ENCODE measurements at regions not wholly inside any gene's neighbourhood (a gene's known extent, or its start where the extent isn't known, plus 50 kb on each side); places are given as distances from the start of the nearest gene placed in this dataset.

GRCh38 chr5:85538362-85538761 is 1079.4 kb upstream of the COX7C start (continued):
- TF ChIP-seq RNF2 (IDR thresholded peaks at IDR 0.05; ENCODE audit: borderline replicate concordance, low read depth, low read length, missing control alignments, poor library complexity, severe bottlenecking): no peak
- TF ChIP-seq RFX5 (IDR thresholded peaks at IDR 0.05; ENCODE audit: borderline replicate concordance, low read depth, low read length): no peak
- TF ChIP-seq CREB1 (IDR thresholded peaks at IDR 0.05): no peak
- TF ChIP-seq ATF2 (IDR thresholded peaks at IDR 0.05; ENCODE audit: low read length): no peak
- TF ChIP-seq CTCF (IDR thresholded peaks at IDR 0.05; ENCODE audit: control extremely low read depth in 1 of 3, insufficient read depth in 1 of 3, low read depth in 1 of 3, low read length in 3 of 3): no peak
- no peak for TF ChIP-seq MAFK (IDR thresholded peaks at IDR 0.05; ENCODE audit: low read depth, low read length)

Measured in H1 (cell line).